ENCODE measurements at regions not wholly inside any gene's neighbourhood (a gene's known extent, or its start where the extent isn't known, plus 50 kb on each side); places are given as distances from the start of the nearest gene placed in this dataset.

DNA sequence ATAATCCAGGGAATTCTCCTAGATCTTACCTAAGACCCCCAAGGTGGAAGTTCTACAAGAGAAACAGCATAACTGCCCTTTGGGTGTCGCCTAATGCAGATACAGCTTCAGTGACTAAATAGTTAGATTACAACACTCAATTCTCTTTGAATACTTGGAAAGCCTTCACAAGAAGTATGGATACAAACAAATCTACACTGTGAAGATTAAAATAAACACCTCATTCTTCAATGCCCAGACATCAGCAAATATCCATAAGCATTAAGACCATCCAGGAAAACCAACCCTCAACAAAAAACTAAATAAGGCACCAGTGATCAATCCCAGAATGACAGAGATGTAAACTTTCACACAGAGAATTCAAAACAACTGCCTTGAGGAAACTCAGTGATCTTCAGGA, 963.2 kb downstream of the PLOD2 start:
- TF ChIP-seq, protein P1, sequence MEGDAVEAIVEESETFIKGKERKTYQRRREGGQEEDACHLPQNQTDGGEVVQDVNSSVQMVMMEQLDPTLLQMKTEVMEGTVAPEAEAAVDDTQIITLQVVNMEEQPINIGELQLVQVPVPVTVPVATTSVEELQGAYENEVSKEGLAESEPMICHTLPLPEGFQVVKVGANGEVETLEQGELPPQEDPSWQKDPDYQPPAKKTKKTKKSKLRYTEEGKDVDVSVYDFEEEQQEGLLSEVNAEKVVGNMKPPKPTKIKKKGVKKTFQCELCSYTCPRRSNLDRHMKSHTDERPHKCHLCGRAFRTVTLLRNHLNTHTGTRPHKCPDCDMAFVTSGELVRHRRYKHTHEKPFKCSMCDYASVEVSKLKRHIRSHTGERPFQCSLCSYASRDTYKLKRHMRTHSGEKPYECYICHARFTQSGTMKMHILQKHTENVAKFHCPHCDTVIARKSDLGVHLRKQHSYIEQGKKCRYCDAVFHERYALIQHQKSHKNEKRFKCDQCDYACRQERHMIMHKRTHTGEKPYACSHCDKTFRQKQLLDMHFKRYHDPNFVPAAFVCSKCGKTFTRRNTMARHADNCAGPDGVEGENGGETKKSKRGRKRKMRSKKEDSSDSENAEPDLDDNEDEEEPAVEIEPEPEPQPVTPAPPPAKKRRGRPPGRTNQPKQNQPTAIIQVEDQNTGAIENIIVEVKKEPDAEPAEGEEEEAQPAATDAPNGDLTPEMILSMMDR (IDR thresholded peaks at IDR 0.05), result no peak
- TF ChIP-seq POLR2A (IDR thresholded peaks at IDR 0.05), result no peak
- no peak for TF ChIP-seq EP300 (IDR thresholded peaks at IDR 0.05)

All from sigmoid colon (tissue), 4 donors.